HUDEP-2 (cell line): ENCODE measurements at regions not wholly inside any gene's neighbourhood (a gene's known extent, or its start where the extent isn't known, plus 50 kb on each side); places are given as distances from the start of the nearest gene placed in this dataset.

Experiments
- DNase-seq, 76 experiments: peaks; one replicate each; lab custom pipeline; 2025; ENCODE audit not compliant: unreplicated experiment in 76 of 76; lab: John Stamatoyannopoulos, UW

GRCh38 chr22:22996511-22997261, 73.6 kb upstream of the GNAZ start:
- DNase-seq, result no peak

GRCh38 chr22:22997262-22997898, 72.9 kb upstream of the GNAZ start:
- no peak for DNase-seq

DNA sequence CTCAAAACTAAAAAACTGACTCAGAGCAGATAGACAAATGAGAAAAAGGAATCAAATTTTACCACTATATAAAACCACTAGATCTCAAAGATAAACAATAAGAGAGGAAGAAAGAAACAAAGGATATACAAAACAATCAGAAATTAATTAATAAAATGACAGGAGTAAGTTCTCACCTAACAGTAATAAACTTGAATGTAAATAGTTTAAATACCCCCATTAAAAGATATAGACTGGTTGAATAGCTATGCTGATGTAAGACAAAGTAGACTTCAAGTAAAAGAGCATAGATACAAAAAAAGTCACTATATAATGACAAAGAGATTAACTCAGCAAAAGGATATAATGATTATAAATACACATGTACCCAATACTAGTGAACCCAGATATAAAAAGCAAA, 72.3 kb upstream of the GNAZ start:
- no peak for DNase-seq

GRCh38 chr22:22999523-22999922, 70.8 kb upstream of the GNAZ start:
- DNase-seq, result no peak

GRCh38 chr22:23000657-23001347, 69.5 kb upstream of the GNAZ start:
- DNase-seq, result no peak

GRCh38 chr22:23001463-23001862, 68.9 kb upstream of the GNAZ start:
- no peak for DNase-seq

- no peak for DNase-seq
Measured at GRCh38 chr22:23002612-23003180, 67.6 kb upstream of the GNAZ start.

- no peak for DNase-seq
Measured at GRCh38 chr22:23007823-23008222, 62.5 kb upstream of the GNAZ start.

- DNase-seq, result no peak
Measured at GRCh38 chr22:23008896-23009295, 61.4 kb upstream of the GNAZ start.
